ENCODE measurements at regions not wholly inside any gene's neighbourhood (a gene's known extent, or its start where the extent isn't known, plus 50 kb on each side); places are given as distances from the start of the nearest gene placed in this dataset.

DNA sequence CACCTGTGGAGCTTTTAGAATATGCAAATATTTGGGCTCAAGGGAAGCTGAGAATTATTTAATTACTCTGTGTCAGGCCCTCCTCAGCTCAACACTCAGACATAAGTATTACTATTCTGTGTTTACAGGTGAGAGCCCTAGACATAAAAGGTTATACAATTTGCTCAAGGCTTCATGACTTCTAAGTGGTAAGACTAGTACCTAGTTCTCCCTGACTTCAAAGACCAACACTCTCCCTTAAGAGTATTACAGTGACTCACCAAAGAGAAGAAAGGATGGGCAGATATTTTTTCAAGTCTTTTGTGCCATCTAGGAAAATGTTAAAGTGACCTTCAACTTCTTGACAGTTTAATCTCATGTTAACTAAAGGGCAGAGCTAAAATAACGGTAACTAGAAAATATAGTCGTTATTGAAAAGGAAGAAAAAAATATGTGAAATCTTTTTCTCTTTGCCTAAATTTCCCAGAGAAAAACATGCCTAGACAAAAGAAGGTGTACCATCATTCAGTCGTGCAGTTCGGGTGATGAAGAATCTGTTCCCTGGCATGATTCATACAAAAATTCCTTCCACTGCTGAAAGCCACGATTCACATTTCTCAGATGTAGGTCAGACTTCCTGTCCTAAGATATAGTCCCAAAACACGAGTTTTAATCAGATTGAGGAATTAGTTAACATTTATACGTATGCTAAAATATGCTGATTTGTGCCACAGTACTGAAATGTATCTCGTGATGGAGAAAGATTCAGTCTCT lies 849.1 kb upstream of the API5 start:
- no peak for TF ChIP-seq POLR2A (IDR thresholded peaks at IDR 0.05)
- TF ChIP-seq, protein P1, sequence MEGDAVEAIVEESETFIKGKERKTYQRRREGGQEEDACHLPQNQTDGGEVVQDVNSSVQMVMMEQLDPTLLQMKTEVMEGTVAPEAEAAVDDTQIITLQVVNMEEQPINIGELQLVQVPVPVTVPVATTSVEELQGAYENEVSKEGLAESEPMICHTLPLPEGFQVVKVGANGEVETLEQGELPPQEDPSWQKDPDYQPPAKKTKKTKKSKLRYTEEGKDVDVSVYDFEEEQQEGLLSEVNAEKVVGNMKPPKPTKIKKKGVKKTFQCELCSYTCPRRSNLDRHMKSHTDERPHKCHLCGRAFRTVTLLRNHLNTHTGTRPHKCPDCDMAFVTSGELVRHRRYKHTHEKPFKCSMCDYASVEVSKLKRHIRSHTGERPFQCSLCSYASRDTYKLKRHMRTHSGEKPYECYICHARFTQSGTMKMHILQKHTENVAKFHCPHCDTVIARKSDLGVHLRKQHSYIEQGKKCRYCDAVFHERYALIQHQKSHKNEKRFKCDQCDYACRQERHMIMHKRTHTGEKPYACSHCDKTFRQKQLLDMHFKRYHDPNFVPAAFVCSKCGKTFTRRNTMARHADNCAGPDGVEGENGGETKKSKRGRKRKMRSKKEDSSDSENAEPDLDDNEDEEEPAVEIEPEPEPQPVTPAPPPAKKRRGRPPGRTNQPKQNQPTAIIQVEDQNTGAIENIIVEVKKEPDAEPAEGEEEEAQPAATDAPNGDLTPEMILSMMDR (IDR thresholded peaks at IDR 0.05 in 4 of 5, conservative IDR thresholded peaks at IDR 0.05 in 1 of 5), result no peak
- DNase-seq, result no peak
- in situ Hi-C loops (cut with MboI; ENCODE audit: low sequenced_read_pairs in 4 of 4), result no loop called here
- H3K27me3 ChIP-seq, result no peaks in the 10 kb centered on the region
- H3K4me3 ChIP-seq, result no peak overlapping the region
- H3K9me3 ChIP-seq, result no peaks in the 10 kb centered on the region
- no peak overlapping the region for H3K27ac ChIP-seq
- no peaks in the 10 kb centered on the region for H3K36me3 ChIP-seq
- no peak for ATAC-seq
- no peaks in the 10 kb centered on the region for H3K4me1 ChIP-seq
- intact Hi-C loops (cut with DNase I; ENCODE audit: low total_unique reads), result no loop called here

GRCh38 chr11:42465623-42466022 lies 846.2 kb upstream of the API5 start:
- intact Hi-C loops (cut with DNase I; ENCODE audit: low total_unique reads), result no loop called here
- in situ Hi-C loops (cut with MboI; ENCODE audit: low sequenced_read_pairs in 4 of 4), result no loop called here
- Histone ChIP-seq H3K4me1 (no peaks in the 10 kb centered on the region), H3K36me3 (no peaks in the 10 kb centered on the region), H3K27me3 (no peaks in the 10 kb centered on the region), H3K4me3 (no peak overlapping the region), H3K27ac (no peak overlapping the region), H3K9me3 (no peaks in the 10 kb centered on the region)
- DNase-seq, result no peak
- TF ChIP-seq POLR2A (IDR thresholded peaks at IDR 0.05), result no peak
- TF ChIP-seq, protein P1 (IDR thresholded peaks at IDR 0.05 in 4 of 5, conservative IDR thresholded peaks at IDR 0.05 in 1 of 5), result no peak
- ATAC-seq, result no peak

- no peaks in the 10 kb centered on the region for H3K27me3 ChIP-seq
- in situ Hi-C loops (cut with MboI; ENCODE audit: low sequenced_read_pairs in 4 of 4), result no loop called here
- H3K4me3 ChIP-seq, result no peak overlapping the region
- no peaks in the 10 kb centered on the region for H3K36me3 ChIP-seq
- H3K4me1 ChIP-seq, result no peaks in the 10 kb centered on the region
- TF ChIP-seq, protein P1 (IDR thresholded peaks at IDR 0.05 in 4 of 5, conservative IDR thresholded peaks at IDR 0.05 in 1 of 5), result no peak
- TF ChIP-seq POLR2A (IDR thresholded peaks at IDR 0.05), result no peak
- intact Hi-C loops (cut with DNase I; ENCODE audit: low total_unique reads), result no loop called here
- H3K27ac ChIP-seq, result no peak overlapping the region
- no peak for ATAC-seq
- DNase-seq, result no peak
- no peaks in the 10 kb centered on the region for H3K9me3 ChIP-seq
These were observed 838.7 kb upstream of the API5 start for GRCh38 chr11:42473106-42473505.

GRCh38 chr11:42482822-42483221 lies 829.0 kb upstream of the API5 start:
- Histone ChIP-seq H3K27ac (no peak overlapping the region), H3K4me1 (no peaks in the 10 kb centered on the region), H3K27me3 (no peaks in the 10 kb centered on the region), H3K4me3 (no peak overlapping the region), H3K36me3 (no peaks in the 10 kb centered on the region), H3K9me3 (no peaks in the 10 kb centered on the region)
- ATAC-seq (no peak), DNase-seq (no peak)
- intact Hi-C loops (cut with DNase I; ENCODE audit: low total_unique reads), result no loop called here
- in situ Hi-C loops (cut with MboI; ENCODE audit: low sequenced_read_pairs in 4 of 4), result no loop called here
- no peak for TF ChIP-seq POLR2A (IDR thresholded peaks at IDR 0.05)
- TF ChIP-seq, protein P1 (IDR thresholded peaks at IDR 0.05 in 4 of 5, conservative IDR thresholded peaks at IDR 0.05 in 1 of 5), result no peak

DNA sequence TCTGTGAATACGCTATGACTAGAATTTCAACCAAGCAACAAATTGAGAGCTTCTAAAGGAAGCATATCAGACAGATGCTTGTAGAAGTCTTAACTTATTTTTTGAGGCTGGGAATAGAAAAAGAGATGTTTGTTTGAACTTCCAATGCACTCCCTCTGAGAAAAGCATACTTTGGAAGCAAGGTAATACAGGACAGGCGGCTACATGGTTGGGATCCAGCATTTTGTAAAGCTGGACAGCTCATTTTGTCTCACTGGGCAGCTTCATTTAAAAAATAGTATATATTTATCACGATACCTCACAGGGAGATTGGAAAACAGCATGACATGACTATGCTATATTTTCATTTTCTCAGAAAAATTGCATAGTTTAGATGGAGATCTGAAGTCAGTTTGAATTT lies 821.3 kb upstream of the API5 start:
- no peak for TF ChIP-seq POLR2A (IDR thresholded peaks at IDR 0.05)
- TF ChIP-seq, protein P1 (IDR thresholded peaks at IDR 0.05 in 4 of 5, conservative IDR thresholded peaks at IDR 0.05 in 1 of 5), result no peak
- H3K27me3 ChIP-seq, result no peaks in the 10 kb centered on the region
- intact Hi-C loops (cut with DNase I; ENCODE audit: low total_unique reads), result no loop called here

More for the DNA sequence above, 821.3 kb upstream of the API5 start:
- no peak for ATAC-seq
- no peaks in the 10 kb centered on the region for H3K36me3 ChIP-seq
- no peak overlapping the region for H3K4me3 ChIP-seq
- in situ Hi-C loops (cut with MboI; ENCODE audit: low sequenced_read_pairs in 4 of 4), result no loop called here
- H3K4me1 ChIP-seq, result no peaks in the 10 kb centered on the region
- no peak for DNase-seq
- H3K27ac ChIP-seq, result no peak overlapping the region
- H3K9me3 ChIP-seq, result no peaks in the 10 kb centered on the region
